GM18868 (cell line): ENCODE measurements at regions not wholly inside any gene's neighbourhood (a gene's known extent, or its start where the extent isn't known, plus 50 kb on each side); places are given as distances from the start of the nearest gene placed in this dataset.

Source experiments
- ATAC-seq: cut with Tn5 transposase; IDR thresholded peaks from one replicate; pipeline ENCODE4 v1.9.1; 2021; ENCODE audit warnings: mild to moderate bottlenecking, moderate library complexity; ENCODE audit not compliant: unreplicated experiment

- no peak for ATAC-seq
Measured at GRCh38 chr2:21423854-21424253, 300.1 kb downstream of the TDRD15 start.

- no peak for ATAC-seq
Measured at GRCh38 chr2:21424375-21424774, 300.6 kb downstream of the TDRD15 start.

GRCh38 chr2:21427606-21428005, 303.8 kb downstream of the TDRD15 start:
- no peak for ATAC-seq

GRCh38 chr2:21428754-21429153, 305.0 kb downstream of the TDRD15 start:
- no peak for ATAC-seq

- ATAC-seq = no peak
Measured at GRCh38 chr2:21429747-21430146, 306.0 kb downstream of the TDRD15 start.

GRCh38 chr2:21431078-21431477, 307.3 kb downstream of the TDRD15 start:
- ATAC-seq = no peak

- peak; percentile 80 for ATAC-seq
Measured at GRCh38 chr2:21438949-21439348, 315.2 kb downstream of the TDRD15 start.

GRCh38 chr2:21441442-21441841, 317.7 kb downstream of the TDRD15 start:
- ATAC-seq = no peak

- ATAC-seq = no peak
Measured at GRCh38 chr2:21443494-21444105, 319.8 kb downstream of the TDRD15 start.

GRCh38 chr2:21449881-21450280, 326.1 kb downstream of the TDRD15 start:
- no peak for ATAC-seq

GRCh38 chr2:21451403-21451802, 327.6 kb downstream of the TDRD15 start:
- no peak for ATAC-seq

GRCh38 chr2:21452263-21452662, 328.5 kb downstream of the TDRD15 start:
- no peak for ATAC-seq

- no peak for ATAC-seq
Measured at GRCh38 chr2:21452678-21453077, 328.9 kb downstream of the TDRD15 start.

GRCh38 chr2:21453723-21454450, 330.1 kb downstream of the TDRD15 start:
- ATAC-seq = no peak

GRCh38 chr2:21454839-21455238, 331.1 kb downstream of the TDRD15 start:
- ATAC-seq = no peak

- ATAC-seq = peak; percentile 71
Measured at GRCh38 chr2:21461754-21462240, 338.0 kb downstream of the TDRD15 start.

GRCh38 chr2:21466341-21466927, 342.7 kb downstream of the TDRD15 start:
- ATAC-seq = no peak

- peak; percentile 20 for ATAC-seq
Measured at GRCh38 chr2:21467280-21467818, 343.6 kb downstream of the TDRD15 start.

GRCh38 chr2:21467910-21468309, 344.1 kb downstream of the TDRD15 start:
- ATAC-seq = peak; percentile 59

GRCh38 chr2:21468624-21469023, 344.9 kb downstream of the TDRD15 start:
- ATAC-seq = peak; percentile 39

- no peak for ATAC-seq
Measured at GRCh38 chr2:21469158-21469557, 345.4 kb downstream of the TDRD15 start.

- ATAC-seq = peak; percentile 26
Measured at GRCh38 chr2:21469564-21469963, 345.8 kb downstream of the TDRD15 start.
